HepG2 (cell line): ENCODE measurements at regions not wholly inside any gene's neighbourhood (a gene's known extent, or its start where the extent isn't known, plus 50 kb on each side); places are given as distances from the start of the nearest gene placed in this dataset.

Source experiments
- CTCF ChIP-seq: sonication (generic); formaldehyde crosslinking; IDR thresholded peaks from 2 replicates; pipeline ENCODE4 v1.5.0; 2020; ENCODE audit warnings: mild to moderate bottlenecking, missing genetic modification reagents, moderate library complexity
- MYNN ChIP-seq: sonication (generic); formaldehyde crosslinking; IDR thresholded peaks from 2 replicates; pipeline ENCODE4 v1.4.0; 2020; ENCODE audit warnings: mild to moderate bottlenecking, low read depth, missing genetic modification reagents
- ZMAT5 ChIP-seq: sonication (generic); formaldehyde crosslinking; IDR thresholded peaks from 2 replicates; pipeline ENCODE4 v1.5.0; 2020; ENCODE audit warnings: mild to moderate bottlenecking, low read depth, missing genetic modification reagents, borderline replicate concordance

- TF ChIP-seq CTCF (no peak), ZMAT5 (no peak), MYNN (CRISPR knock-in tag) (no peak)
Observed at GRCh38 chr1:171431994-171432393, 53.3 kb upstream of the PRRC2C start.
